ENCODE measurements at regions not wholly inside any gene's neighbourhood (a gene's known extent, or its start where the extent isn't known, plus 50 kb on each side); places are given as distances from the start of the nearest gene placed in this dataset.
"Not testable (repeated sequence)": the region's sequence is repeated elsewhere in the genome, so short reads cannot be mapped to it uniquely, and the experiment has no call there.

DNA sequence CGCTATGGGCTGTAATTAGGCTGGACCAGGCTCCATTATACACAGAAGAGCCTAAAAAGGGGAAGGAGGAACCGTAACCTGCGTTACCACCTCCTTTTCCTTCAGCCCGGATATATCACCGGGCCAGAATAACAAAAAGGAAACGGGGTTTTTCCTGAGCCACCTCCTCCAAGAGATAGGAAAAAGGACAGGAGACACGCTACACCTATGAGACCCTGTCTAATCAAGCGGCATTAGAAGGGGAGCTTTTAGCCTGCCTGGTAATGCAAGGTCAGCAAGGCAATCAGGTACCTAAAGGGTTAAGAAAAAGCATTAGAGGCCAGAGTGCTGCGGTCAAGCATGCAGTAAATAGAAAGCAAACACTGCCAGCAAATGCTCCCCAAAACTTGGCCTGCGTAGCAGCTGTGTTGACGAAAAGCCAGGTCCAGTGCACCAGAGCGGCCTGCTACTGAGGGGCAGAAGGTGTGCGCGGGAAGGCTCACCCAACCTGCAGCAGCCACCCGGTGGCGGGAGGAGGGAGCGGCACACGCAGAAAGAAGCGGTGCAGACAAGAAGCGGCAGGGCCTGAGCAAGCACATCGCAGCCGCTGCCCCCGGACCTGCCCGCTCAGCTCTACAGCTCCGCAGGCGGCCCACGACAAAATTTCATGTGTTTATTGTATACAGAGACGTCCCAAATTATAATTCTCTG lies 1466.1 kb downstream of the UQCRFS1 start:
- DNase-seq: no peak

- no peak for DNase-seq
Measured at GRCh38 chr19:27745978-27746542, 1466.9 kb downstream of the UQCRFS1 start.

- no peak for DNase-seq
Measured at GRCh38 chr19:27744926-27745768, 1467.8 kb downstream of the UQCRFS1 start.

DNA sequence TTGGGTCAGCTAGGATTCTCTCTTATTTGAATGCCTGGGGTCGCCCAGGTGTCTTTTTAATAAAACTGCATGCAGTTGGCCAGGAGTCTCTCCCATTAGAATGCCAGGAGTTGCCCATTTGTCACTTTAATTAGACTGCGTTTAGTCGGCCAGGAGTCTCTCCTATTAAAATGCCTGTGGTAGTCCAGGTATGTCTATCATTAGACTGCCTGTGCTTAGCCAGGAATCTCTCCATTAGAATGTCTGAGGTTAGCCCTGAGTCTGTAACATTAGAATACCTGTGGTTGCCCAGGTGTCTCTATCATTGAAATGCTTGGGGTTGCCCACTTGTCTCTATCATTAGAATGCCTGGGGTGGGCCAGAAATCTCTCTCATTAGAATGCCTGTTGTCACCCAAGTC lies 1470.9 kb downstream of the UQCRFS1 start:
- DNase-seq: no peak

GRCh38 chr19:27741236-27741635 lies 1471.7 kb downstream of the UQCRFS1 start:
- no peak for DNase-seq

GRCh38 chr19:27740396-27740795 lies 1472.6 kb downstream of the UQCRFS1 start:
- DNase-seq: no peak

DNA sequence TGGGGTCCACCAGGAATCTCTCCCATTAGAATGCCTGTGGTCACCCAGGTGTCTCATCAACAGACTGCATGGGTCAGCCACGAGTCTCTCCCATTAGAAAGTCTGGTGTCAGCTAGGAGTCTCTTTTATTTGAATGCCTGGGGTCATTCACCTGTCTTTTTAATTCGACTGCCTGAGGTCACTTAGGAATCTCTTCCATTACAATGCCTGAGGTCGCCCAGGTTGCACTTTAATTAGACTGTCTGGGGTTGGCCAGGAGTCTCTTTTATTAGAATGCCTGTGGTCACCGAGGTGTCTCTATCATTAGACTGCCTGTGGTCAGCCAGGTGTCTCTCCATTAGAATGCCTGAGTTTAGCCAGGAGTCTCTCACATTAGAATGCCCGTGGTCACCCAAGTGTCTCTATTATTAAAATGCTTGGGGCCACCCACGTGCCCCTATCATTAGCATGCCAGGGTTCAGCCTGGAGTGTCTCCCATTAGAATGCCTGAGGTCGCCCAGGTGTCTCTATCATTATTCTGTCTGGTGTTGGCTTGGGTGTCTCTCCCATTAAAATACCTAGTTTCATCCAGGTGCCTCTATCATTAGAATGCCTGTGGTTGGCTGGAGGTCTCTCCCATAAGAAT lies 1474.3 kb downstream of the UQCRFS1 start:
- no peak for DNase-seq

DNA sequence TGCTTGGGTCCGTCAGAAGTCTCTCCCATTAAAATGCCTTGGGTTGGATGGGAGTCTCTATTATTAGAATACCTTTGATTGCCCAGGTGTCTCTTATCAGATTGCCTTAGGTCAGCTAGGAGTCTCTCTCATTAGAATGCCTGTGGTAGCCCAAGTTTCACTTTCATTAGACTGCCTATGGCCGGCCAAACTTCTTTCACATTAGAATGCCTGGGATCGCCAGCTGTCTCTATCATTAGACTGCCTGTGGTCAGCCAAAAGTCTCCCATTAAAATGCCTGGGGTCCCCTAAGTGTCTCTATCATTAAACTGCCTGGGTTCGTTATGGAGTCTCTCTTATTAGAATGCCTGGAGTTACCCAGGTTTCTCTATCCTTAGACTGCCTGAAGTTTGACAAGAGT lies 1476.7 kb downstream of the UQCRFS1 start:
- DNase-seq: no peak

GRCh38 chr19:27735314-27735713 lies 1477.6 kb downstream of the UQCRFS1 start:
- DNase-seq: no peak

DNA sequence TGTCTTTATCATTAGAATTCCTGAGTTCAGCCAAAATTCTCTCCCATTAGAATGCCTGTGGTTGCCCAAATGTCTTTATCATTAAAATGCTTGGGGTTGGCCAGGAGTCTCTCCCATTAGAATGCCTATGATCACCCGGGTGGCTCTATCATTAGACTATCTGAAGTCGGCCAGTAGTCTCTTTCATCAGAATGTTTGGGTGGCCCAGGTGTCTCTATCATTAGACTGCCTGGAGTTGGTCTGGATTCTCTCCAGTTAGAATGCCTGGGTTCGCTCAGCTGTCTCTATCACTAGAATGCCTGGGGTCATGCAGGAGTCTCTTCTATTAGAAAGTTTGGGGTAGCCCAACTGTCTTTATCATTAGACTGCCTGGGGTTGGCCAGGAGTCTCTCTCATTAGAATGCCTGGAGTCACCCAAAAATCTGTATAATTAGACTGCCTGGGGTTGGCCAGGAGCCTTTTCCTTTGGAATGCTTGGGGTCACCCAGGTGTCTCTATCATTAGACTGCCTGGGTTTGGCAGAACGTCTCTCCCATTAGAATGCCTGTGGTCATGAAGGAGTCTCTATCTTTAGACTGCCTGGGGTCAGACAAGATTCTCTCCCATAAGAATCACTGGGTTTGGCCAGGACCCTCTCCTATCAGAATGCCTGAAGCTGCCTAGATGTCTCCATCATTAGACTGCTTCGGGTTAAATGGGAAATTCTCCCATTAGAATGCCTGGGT lies 1478.3 kb downstream of the UQCRFS1 start:
- DNase-seq: no peak

- DNase-seq: no peak
Measured at GRCh38 chr19:27733551-27734266, 1479.2 kb downstream of the UQCRFS1 start.

- no peak for DNase-seq
Measured at GRCh38 chr19:27729332-27729731, 1483.6 kb downstream of the UQCRFS1 start.

- DNase-seq: no peak
Measured at GRCh38 chr19:27722625-27723024, 1490.3 kb downstream of the UQCRFS1 start.

GRCh38 chr19:27720155-27720554 lies 1492.8 kb downstream of the UQCRFS1 start:
- no peak for DNase-seq

DNA sequence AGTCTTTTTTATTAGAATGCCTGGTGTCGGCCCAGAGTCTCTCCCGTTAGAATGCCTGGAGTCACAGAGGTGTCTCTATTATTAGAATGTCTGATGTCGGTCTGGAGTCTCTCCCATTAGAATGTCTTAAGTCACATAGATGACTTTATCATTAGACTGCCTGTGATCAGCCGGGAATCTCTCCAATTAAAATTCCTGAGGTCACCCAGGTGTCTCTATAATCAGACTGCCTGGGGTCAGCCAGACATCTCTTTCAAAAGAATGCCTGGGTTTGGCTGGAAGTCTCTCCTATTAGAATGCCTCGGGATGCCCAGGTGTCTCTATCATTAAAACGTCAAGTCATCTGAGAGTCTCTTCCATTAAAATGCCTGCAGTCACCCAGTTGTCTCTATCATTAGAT lies 1493.9 kb downstream of the UQCRFS1 start:
- DNase-seq: no peak

DNA sequence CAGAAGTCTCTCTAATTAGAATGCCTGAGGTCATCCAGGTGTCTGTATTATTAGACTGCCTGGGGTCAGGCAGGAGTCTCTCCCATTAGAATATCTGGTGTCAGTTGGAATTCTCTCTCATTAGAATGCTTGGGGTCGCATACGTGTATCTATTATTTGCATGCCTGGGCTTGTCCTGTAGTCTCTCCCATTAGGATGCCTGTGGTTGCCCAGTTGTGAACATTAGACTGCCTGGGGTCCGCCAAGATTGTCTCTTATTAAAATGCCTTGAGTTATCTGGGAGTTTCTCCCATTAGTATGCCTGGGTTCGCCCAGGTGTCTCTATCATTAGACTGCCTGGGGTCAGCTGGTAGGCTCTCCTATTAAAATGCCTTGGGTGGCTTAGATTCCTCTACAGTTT lies 1494.7 kb downstream of the UQCRFS1 start:
- DNase-seq: no peak

GRCh38 chr19:27717825-27718224 lies 1495.1 kb downstream of the UQCRFS1 start:
- no peak for DNase-seq

- DNase-seq: no peak
Measured at GRCh38 chr19:27716922-27717321, 1496.0 kb downstream of the UQCRFS1 start.

DNA sequence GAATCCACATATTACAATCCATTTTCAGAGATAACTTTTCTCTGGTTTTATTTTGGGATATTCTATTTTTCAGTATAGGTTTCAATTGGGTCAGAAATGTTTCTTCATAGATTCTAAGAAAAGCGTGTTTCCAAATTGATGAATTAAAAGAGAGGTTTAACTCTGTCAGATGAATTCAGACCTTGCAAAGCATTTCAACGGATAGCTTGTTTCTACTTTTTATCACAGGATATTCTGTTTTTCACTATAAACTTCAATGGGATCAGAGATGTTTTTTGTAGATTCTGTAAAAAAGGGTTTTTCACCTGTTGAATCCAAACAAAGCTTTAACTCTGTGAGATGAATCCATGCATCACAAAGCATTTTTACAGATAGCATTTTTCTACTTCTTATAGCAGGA lies 1498.1 kb downstream of the UQCRFS1 start:
- no peak for DNase-seq

- no peak for DNase-seq
Measured at GRCh38 chr19:27709496-27709895, 1503.5 kb downstream of the UQCRFS1 start.

DNA sequence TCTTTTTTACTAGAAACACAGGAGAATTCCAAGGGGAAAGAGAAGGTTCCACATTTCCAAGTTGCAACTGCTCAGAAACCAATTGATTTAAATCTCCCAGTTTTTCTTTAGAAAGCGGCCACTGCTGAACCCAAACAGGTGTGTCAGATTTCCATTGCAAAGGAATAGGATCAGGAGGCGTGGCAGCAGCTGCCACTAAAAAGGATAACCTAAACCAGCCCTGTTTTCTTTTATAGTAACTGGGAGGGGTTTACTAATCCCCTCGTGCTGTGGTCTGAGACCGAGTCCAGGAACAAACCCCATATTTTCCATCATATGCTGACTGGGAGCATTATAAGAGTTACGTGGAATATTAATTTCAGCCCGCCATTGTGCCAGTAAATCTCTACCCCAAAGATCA lies 1504.0 kb downstream of the UQCRFS1 start:
- DNase-seq: not testable (repeated sequence)

DNA sequence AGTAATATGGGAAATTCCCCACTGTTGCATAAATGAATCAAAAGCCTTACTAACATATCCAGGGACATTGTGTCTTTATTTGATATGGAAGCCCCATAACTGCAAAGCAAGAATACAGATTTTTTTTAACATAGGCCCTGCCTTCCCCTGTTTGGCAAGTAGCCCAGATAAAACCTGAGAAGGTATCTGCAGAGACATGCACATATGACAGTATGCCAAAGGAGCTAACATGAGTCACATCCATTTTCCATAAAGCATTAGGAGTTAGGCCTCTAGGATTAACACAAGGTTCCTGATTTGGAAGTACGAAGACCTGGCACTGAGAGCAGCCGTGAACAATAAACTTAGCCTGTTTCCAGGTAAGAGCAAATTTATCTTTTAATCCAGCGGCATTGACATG lies 1505.9 kb downstream of the UQCRFS1 start:
- not testable (repeated sequence) for DNase-seq
